ENCODE measurements at regions not wholly inside any gene's neighbourhood (a gene's known extent, or its start where the extent isn't known, plus 50 kb on each side); places are given as distances from the start of the nearest gene placed in this dataset.

- POLR2A ChIA-PET (ENCODE audit: unreplicated experiment), result no interaction called here
- no TSS peak for BruUV-seq (replicated peaks)
- Histone ChIP-seq H3K56ac (ENCODE audit: extremely low read depth, insufficient read depth, low read length) (no peak overlapping the region), H4K91ac (ENCODE audit: insufficient read depth, low read depth, low read length) (no peak overlapping the region), H2AFZ (replicated peaks; ENCODE audit: low read length, poor library complexity) (no peak overlapping the region), H3K23ac (ENCODE audit: low read depth, low read length) (no peak overlapping the region), H3K36me3 (ENCODE audit: control insufficient read depth, insufficient read depth, low read length) (no peaks in the 10 kb centered on the region), H3K4ac (ENCODE audit: low read depth, low read length) (no peak overlapping the region), H3K14ac (replicated peaks; ENCODE audit: low read depth, low read length) (no peak overlapping the region), H3K79me1 (ENCODE audit: low read depth in 1 of 2, low read length in 2 of 2) (no peaks in the 10 kb centered on the region), H2AK9ac (replicated peaks; ENCODE audit: low read depth, low read length, poor library complexity) (no peak overlapping the region), H3K18ac (ENCODE audit: low read depth, low read length) (no peak overlapping the region), H3K9ac (ENCODE audit: low read depth, low read length) (no peak overlapping the region), H4K20me1 (ENCODE audit: insufficient read depth, low read length) (no peaks in the 10 kb centered on the region), H4K5ac (ENCODE audit: low read depth, low read length) (no peak overlapping the region), H2BK5ac (ENCODE audit: low read depth, low read length, poor library complexity, severe bottlenecking) (no peak overlapping the region), H3K4me1 (ENCODE audit: control insufficient read depth, insufficient read depth, low read length) (no peaks in the 10 kb centered on the region), H3K9me1 (ENCODE audit: insufficient read depth, low read length) (no peaks in the 10 kb centered on the region), H2BK20ac (ENCODE audit: low read depth, low read length) (no peak overlapping the region), H3K27me3 (ENCODE audit: control insufficient read depth, insufficient read depth, low read length) (no peaks in the 10 kb centered on the region), H2AK5ac (ENCODE audit: low read depth, low read length) (no peak overlapping the region), H4K8ac (ENCODE audit: low read depth in 2 of 2, low read length in 2 of 2) (no peak overlapping the region), H2BK15ac (ENCODE audit: low read depth, low read length) (no peak overlapping the region), H3K4me2 (ENCODE audit: low read depth, low read length) (no peak overlapping the region), H3K9me3 (ENCODE audit: control insufficient read depth, insufficient read depth, low read length) (no peaks in the 10 kb centered on the region), H3K4me3 (ENCODE audit: insufficient read depth, low read depth, low read length) (no peak overlapping the region), H3K27ac (ENCODE audit: insufficient read depth, low read length) (no peak overlapping the region), H2BK120ac (ENCODE audit: low read depth, low read length) (no peak overlapping the region)
- in situ Hi-C loops (cut with MboI; ENCODE audit: low sequenced_read_pairs), result no loop called here
- CTCF ChIA-PET, result interaction anchor here (0.7 kb wide), 1 partner anchor 212 kb away, joined by 3 read pairs; no protein-coding TSS in a partner anchor
- TF ChIP-seq FOS (IDR thresholded peaks at IDR 0.05; ENCODE audit: low read depth, low read length) (no peak), NFE2L2 (IDR thresholded peaks at IDR 0.05; ENCODE audit: low read depth, low read length) (no peak), MAFK (IDR thresholded peaks at IDR 0.05; ENCODE audit: low read depth, low read length) (no peak)
- ATAC-seq (ENCODE audit: low read depth) (no peak), DNase-seq (no peak)
- no CpG with 5 or more reads among the region's 2 CpGs for WGBS, 2 experiments (ENCODE audit: extremely low coverage in 2 of 2, insufficient read length in 1 of 2)
- dilution Hi-C loops (cut with HindIII; ENCODE audit: low sequenced_read_pairs, unreplicated experiment), result no loop called here
- intact Hi-C loops (cut with micrococcal nuclease), result no loop called here
Measured at GRCh38 chr7:136079934-136080333, 102.8 kb upstream of the MTPN start.
